HUES64 (cell line): ENCODE measurements at regions not wholly inside any gene's neighbourhood (a gene's known extent, or its start where the extent isn't known, plus 50 kb on each side); places are given as distances from the start of the nearest gene placed in this dataset.

ENCODE experiments used
- H3K27ac ChIP-seq: 2 replicates; pipeline ENCODE4 v1.7.0; 2013; ENCODE audit warnings: low read depth, low read length, inconsistent platforms
- H3K27me3 ChIP-seq: 2 replicates; pipeline ENCODE4 v1.6.1; 2013; ENCODE audit warnings: mild to moderate bottlenecking, low read length; ENCODE audit not compliant: insufficient read depth
- H3K36me3 ChIP-seq: 2 replicates; pipeline ENCODE4 v1.6.1; 2013; ENCODE audit warnings: mild to moderate bottlenecking, low read length; ENCODE audit not compliant: insufficient read depth
- H3K4me1 ChIP-seq: 2 replicates; pipeline ENCODE4 v1.6.1; 2013; ENCODE audit warnings: mild to moderate bottlenecking, low read length, moderate library complexity; ENCODE audit not compliant: insufficient read depth
- H3K4me3 ChIP-seq: 2 replicates; pipeline ENCODE4 v1.5.1; 2013; ENCODE audit warnings: mild to moderate bottlenecking, low read length, moderate library complexity
- H3K9ac ChIP-seq: 2 replicates; pipeline ENCODE4 v1.6.1; 2013; ENCODE audit warnings: mild to moderate bottlenecking, low read depth, low read length
- H3K9me3 ChIP-seq: 2 replicates; pipeline ENCODE4 v1.6.1; 2013; ENCODE audit warnings: low read depth, low read length; ENCODE audit not compliant: insufficient read depth
- WGBS: fragments of 150-250, 120-280 bp; methylation state at CpG from one replicate; pipeline ENCODE4 v1.1.7; 2013; ENCODE audit warnings: missing lambda C conversion rate; 5-methylcytosine and 5-hydroxymethylcytosine counted together

- 0 out of 2 replicates have a peak, but pooled peaks cover 5% of the 10 kb centered on the region for H3K36me3 ChIP-seq
- no peak overlapping the region for H3K27ac ChIP-seq
- WGBS: 94% methylated on average over 3 of the region's 3 CpGs
- H3K9ac ChIP-seq: no peak overlapping the region
- peaks cover 7% of the 10 kb centered on the region; the same call in 1 of the 2 replicates for H3K4me1 ChIP-seq
- no peaks in the 10 kb centered on the region for H3K27me3 ChIP-seq
- no peak overlapping the region for H3K4me3 ChIP-seq
- H3K9me3 ChIP-seq: no peaks in the 10 kb centered on the region
Measured at GRCh38 chr3:28000608-28001007, 240.8 kb upstream of the CMC1 start.

GRCh38 chr3:28008235-28008634 is 233.2 kb upstream of the CMC1 start:
- Histone ChIP-seq H3K27ac (no peak overlapping the region), H3K36me3 (0 out of 2 replicates have a peak, but pooled peaks cover 5% of the 10 kb centered on the region), H3K9me3 (no peaks in the 10 kb centered on the region), H3K27me3 (no peaks in the 10 kb centered on the region), H3K9ac (no peak overlapping the region), H3K4me1 (no peaks in the 10 kb centered on the region), H3K4me3 (no peak overlapping the region)
- 90% methylated on average over 6 of the region's 6 CpGs for WGBS

GRCh38 chr3:28012830-28013229 is 228.6 kb upstream of the CMC1 start:
- H3K27me3 ChIP-seq: no peaks in the 10 kb centered on the region
- H3K9ac ChIP-seq: no peak overlapping the region
- H3K4me1 ChIP-seq: no peaks in the 10 kb centered on the region
- H3K4me3 ChIP-seq: no peak overlapping the region
- H3K36me3 ChIP-seq: no peaks in the 10 kb centered on the region
- no peak overlapping the region for H3K27ac ChIP-seq
- no peaks in the 10 kb centered on the region for H3K9me3 ChIP-seq

- H3K27me3 ChIP-seq: no peaks in the 10 kb centered on the region
- no peak overlapping the region for H3K4me3 ChIP-seq
- H3K4me1 ChIP-seq: no peaks in the 10 kb centered on the region
- H3K36me3 ChIP-seq: no peaks in the 10 kb centered on the region
- H3K9me3 ChIP-seq: no peaks in the 10 kb centered on the region
- WGBS: 97% methylated on average over 5 of the region's 6 CpGs
- H3K9ac ChIP-seq: no peak overlapping the region
- no peak overlapping the region for H3K27ac ChIP-seq
Measured at GRCh38 chr3:28013864-28014473, 227.4 kb upstream of the CMC1 start.

GRCh38 chr3:28018925-28019718 is 222.3 kb upstream of the CMC1 start:
- no peaks in the 10 kb centered on the region for H3K27me3 ChIP-seq
- H3K27ac ChIP-seq: no peak overlapping the region
- no peak overlapping the region for H3K4me3 ChIP-seq
- H3K9ac ChIP-seq: no peak overlapping the region
- no peaks in the 10 kb centered on the region for H3K4me1 ChIP-seq
- H3K9me3 ChIP-seq: no peaks in the 10 kb centered on the region; the same call in 1 of the 2 replicates
- no peaks in the 10 kb centered on the region for H3K36me3 ChIP-seq
- WGBS: 87% methylated on average over 11 of the region's 11 CpGs

GRCh38 chr3:28019740-28020139 is 221.7 kb upstream of the CMC1 start:
- H3K9ac ChIP-seq: no peak overlapping the region
- no peaks in the 10 kb centered on the region for H3K4me1 ChIP-seq
- no peak overlapping the region for H3K4me3 ChIP-seq
- H3K27me3 ChIP-seq: no peaks in the 10 kb centered on the region
- H3K27ac ChIP-seq: no peak overlapping the region
- peaks cover under 1% of the 10 kb centered on the region; the same call in 1 of the 2 replicates for H3K36me3 ChIP-seq
- H3K9me3 ChIP-seq: peaks cover 6% of the 10 kb centered on the region

GRCh38 chr3:28022916-28023315 is 218.5 kb upstream of the CMC1 start:
- H3K9me3 ChIP-seq: peaks cover 10% of the 10 kb centered on the region

GRCh38 chr3:28028554-28028953 is 212.9 kb upstream of the CMC1 start:
- H3K27ac ChIP-seq: no peak overlapping the region

More at GRCh38 chr3:28022916-28023315, 218.5 kb upstream of the CMC1 start:
- Histone ChIP-seq H3K4me3 (no peak overlapping the region), H3K9ac (no peak overlapping the region), H3K4me1 (no peaks in the 10 kb centered on the region), H3K27me3 (no peaks in the 10 kb centered on the region), H3K36me3 (peaks cover 2% of the 10 kb centered on the region; the same call in 1 of the 2 replicates), H3K27ac (no peak overlapping the region)
- 89% methylated on average over 3 of the region's 3 CpGs for WGBS

GRCh38 chr3:28033059-28033784 is 208.2 kb upstream of the CMC1 start:
- Histone ChIP-seq H3K4me3 (no peak overlapping the region), H3K27ac (no peak overlapping the region), H3K27me3 (no peaks in the 10 kb centered on the region), H3K4me1 (peaks cover 7% of the 10 kb centered on the region; the same call in 1 of the 2 replicates), H3K36me3 (no peaks in the 10 kb centered on the region), H3K9ac (no peak overlapping the region), H3K9me3 (peaks cover 23% of the 10 kb centered on the region)
- WGBS: 92% methylated on average over 3 of the region's 3 CpGs

More at GRCh38 chr3:28028554-28028953, 212.9 kb upstream of the CMC1 start:
- Histone ChIP-seq H3K4me1 (peaks cover 7% of the 10 kb centered on the region; the same call in 1 of the 2 replicates), H3K9ac (no peak overlapping the region), H3K36me3 (peaks cover 2% of the 10 kb centered on the region; the same call in 1 of the 2 replicates), H3K27me3 (no peaks in the 10 kb centered on the region), H3K4me3 (no peak overlapping the region), H3K9me3 (peaks cover 23% of the 10 kb centered on the region)
- 90% methylated on average over 4 of the region's 4 CpGs for WGBS

- Histone ChIP-seq H3K4me1 (no peaks in the 10 kb centered on the region), H3K36me3 (no peaks in the 10 kb centered on the region), H3K4me3 (no peak overlapping the region), H3K27me3 (no peaks in the 10 kb centered on the region), H3K9me3 (peaks cover 23% of the 10 kb centered on the region), H3K9ac (no peak overlapping the region), H3K27ac (no peak overlapping the region)
- WGBS: 93% methylated on average over 2 of the region's 4 CpGs
Measured at GRCh38 chr3:28036599-28037575, 204.5 kb upstream of the CMC1 start.
